Vagina (tissue), 2 donors: ENCODE measurements at regions not wholly inside any gene's neighbourhood (a gene's known extent, or its start where the extent isn't known, plus 50 kb on each side); places are given as distances from the start of the nearest gene placed in this dataset.

Experiments used
- DNase-seq, 2 donors: peaks; one replicate each; pipeline ENCODE4 v3.0.0-alpha.2; 2017; ENCODE audit errors: extremely low spot score in 2 of 2
- H3K27ac ChIP-seq: fragments of 200-600 bp; sonication (generic); one replicate; pipeline ENCODE4 v1.5.1; 2019
- H3K27me3 ChIP-seq: fragments of 200-600 bp; sonication (generic); one replicate; pipeline ENCODE4 v1.5.1; 2019
- H3K36me3 ChIP-seq, 2 donors: fragments of 200-600 bp; sonication (generic); one replicate each; pipeline ENCODE4 v1.5.1; 2017 to 2019
- H3K4me1 ChIP-seq: fragments of 200-600 bp; sonication (generic); one replicate; pipeline ENCODE4 v1.5.1; 2019
- H3K4me3 ChIP-seq, 2 donors: fragments of 200-600 bp; sonication (generic); 1 replicate in 1 of 2; 2 replicates in 1 of 2; pipeline ENCODE4 v1.5.1; 2016 to 2019
- H3K9me3 ChIP-seq: fragments of 200-600 bp; sonication (generic); one replicate; pipeline ENCODE4 v1.5.1; 2019
- POLR2A ChIP-seq, 2 donors: fragments of 450-650 bp; IDR thresholded peaks; one replicate each; pipeline ENCODE4 v1.6.1; 2017; ENCODE audit warnings: antibody characterized with exemption in 2 of 2, mild to moderate bottlenecking in 2 of 2, moderate library complexity in 2 of 2
- POLR2AphosphoS5 ChIP-seq, 2 donors: sonication (generic); formaldehyde crosslinking; IDR thresholded peaks; one replicate each; pipeline ENCODE4 v1.9.0; 2017; ENCODE audit warnings: antibody characterized with exemption in 2 of 2, mild to moderate bottlenecking in 2 of 2, low read depth in 1 of 2; ENCODE audit not compliant: insufficient read depth in 1 of 2
- intact Hi-C: fragments of 100-400 bp; cut with DNase I; formaldehyde crosslinking; loops from one replicate; pipeline ENCODE4 v1.15.1; 2023
- TF ChIP-seq, protein P1 (sequence below), 3 experiments: fragments of 450-650 bp in 2 of 3; fragments of 200-600 bp in 1 of 3; sonication (generic) in 1 of 3; IDR thresholded peaks; one replicate each; pipeline ENCODE4 v1.5.1; 2017 to 2019; ENCODE audit warnings: antibody characterized with exemption in 3 of 3, mild to moderate bottlenecking in 2 of 3, moderate library complexity in 2 of 3

DNA sequence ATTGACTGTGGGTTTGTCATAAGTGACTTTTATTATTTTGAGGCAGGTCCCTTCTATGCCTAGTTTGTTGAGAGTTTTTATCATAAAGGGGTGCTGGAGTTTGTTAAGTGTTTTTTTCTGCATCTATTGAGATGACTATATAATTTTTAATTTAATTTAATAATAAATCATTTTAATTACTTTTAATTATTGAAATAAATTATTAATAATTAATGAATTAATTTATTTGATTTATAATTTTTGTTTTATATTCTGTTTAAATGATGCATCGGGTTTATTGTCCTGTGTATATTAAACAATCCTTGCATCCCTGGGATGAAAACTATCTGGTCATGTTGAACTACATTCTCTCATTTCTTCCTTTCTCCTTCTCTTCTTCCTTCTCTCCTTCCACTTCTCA is 1352.2 kb upstream of the PRR20A start:
- TF ChIP-seq, protein P1, sequence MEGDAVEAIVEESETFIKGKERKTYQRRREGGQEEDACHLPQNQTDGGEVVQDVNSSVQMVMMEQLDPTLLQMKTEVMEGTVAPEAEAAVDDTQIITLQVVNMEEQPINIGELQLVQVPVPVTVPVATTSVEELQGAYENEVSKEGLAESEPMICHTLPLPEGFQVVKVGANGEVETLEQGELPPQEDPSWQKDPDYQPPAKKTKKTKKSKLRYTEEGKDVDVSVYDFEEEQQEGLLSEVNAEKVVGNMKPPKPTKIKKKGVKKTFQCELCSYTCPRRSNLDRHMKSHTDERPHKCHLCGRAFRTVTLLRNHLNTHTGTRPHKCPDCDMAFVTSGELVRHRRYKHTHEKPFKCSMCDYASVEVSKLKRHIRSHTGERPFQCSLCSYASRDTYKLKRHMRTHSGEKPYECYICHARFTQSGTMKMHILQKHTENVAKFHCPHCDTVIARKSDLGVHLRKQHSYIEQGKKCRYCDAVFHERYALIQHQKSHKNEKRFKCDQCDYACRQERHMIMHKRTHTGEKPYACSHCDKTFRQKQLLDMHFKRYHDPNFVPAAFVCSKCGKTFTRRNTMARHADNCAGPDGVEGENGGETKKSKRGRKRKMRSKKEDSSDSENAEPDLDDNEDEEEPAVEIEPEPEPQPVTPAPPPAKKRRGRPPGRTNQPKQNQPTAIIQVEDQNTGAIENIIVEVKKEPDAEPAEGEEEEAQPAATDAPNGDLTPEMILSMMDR (IDR thresholded peaks at IDR 0.05), result no peak
- TF ChIP-seq POLR2A (IDR thresholded peaks at IDR 0.05) (no peak), POLR2AphosphoS5 (IDR thresholded peaks at IDR 0.05; ENCODE audit: insufficient read depth in 1 of 2, low read depth in 1 of 2) (no peak)
- H3K4me3 ChIP-seq, result no peak overlapping the region
- no peak for DNase-seq
- no peak overlapping the region for H3K27ac ChIP-seq
- intact Hi-C loops, result no loop called here
- H3K4me1 ChIP-seq, result no peaks in the 10 kb centered on the region
- no peaks in the 10 kb centered on the region for H3K27me3 ChIP-seq
- H3K36me3 ChIP-seq, result no peaks in the 10 kb centered on the region
- H3K9me3 ChIP-seq, result no peaks in the 10 kb centered on the region

DNA sequence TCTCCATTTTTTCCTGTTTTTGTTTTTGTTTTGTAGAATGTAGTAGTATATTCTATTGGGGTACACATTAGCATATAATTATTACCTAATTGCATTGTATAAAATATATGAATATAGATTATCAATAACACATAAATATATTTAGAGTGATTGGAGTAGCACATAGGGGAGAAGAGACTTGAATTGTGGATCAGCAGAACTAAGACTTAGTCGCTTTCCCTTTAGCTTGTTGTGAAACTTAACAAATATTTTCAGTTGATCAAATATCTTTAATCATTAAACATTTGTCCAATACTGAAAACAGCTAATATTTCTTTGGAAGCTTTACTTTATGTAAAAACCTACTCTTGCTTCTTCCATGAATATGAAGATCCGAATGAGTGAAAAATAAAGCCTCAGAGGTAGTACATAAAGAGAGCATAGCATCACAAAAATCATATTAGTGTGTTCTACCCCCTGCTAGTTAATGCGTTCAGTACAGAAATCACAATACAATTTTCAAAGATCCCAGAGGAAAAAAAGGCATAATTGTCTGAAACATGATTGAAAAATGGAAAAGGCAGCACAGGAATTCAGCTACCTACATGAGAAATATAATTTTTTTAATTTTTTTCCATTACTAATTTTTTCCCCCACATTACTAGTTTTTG is 1348.0 kb upstream of the PRR20A start:
- no peaks in the 10 kb centered on the region for H3K9me3 ChIP-seq
- H3K27me3 ChIP-seq, result no peaks in the 10 kb centered on the region
- intact Hi-C loops, result no loop called here
- DNase-seq, result no peak
- no peaks in the 10 kb centered on the region for H3K36me3 ChIP-seq
- H3K27ac ChIP-seq, result no peak overlapping the region
- no peaks in the 10 kb centered on the region for H3K4me1 ChIP-seq
- TF ChIP-seq POLR2AphosphoS5 (IDR thresholded peaks at IDR 0.05; ENCODE audit: insufficient read depth in 1 of 2, low read depth in 1 of 2) (no peak), POLR2A (IDR thresholded peaks at IDR 0.05) (no peak)
- TF ChIP-seq, protein P1 (IDR thresholded peaks at IDR 0.05), result no peak
- H3K4me3 ChIP-seq, result no peak overlapping the region

DNA sequence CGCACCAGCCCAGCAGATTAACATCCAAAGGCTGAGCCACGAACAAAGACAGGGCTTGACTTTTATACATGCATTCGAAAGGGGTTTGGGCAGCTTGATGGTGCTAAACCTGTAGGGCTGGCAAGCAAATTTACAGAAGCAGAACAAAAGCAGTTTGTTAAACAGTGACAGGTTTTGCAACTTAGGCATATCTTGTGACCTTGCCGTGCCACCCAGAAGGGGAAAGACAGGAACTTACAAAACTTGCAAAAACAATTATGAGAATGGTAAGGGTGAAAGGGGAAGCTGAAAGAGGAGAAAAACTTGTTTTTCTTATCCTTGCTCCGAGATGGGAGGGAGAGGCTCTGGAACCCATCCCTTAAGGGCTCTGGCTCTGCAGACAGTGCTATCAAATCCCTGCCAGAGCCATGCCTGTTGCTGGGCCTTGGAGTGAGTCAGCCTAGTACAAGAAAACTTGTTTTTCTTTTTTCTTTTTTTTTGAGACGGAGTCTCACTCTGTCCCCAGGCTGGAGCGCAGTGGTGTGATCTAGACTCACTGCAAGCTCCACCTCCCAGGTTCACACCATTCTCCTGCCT is 1325.2 kb upstream of the PRR20A start:
- H3K27ac ChIP-seq, result no peak overlapping the region
- H3K4me1 ChIP-seq, result no peaks in the 10 kb centered on the region
- TF ChIP-seq, protein P1 (IDR thresholded peaks at IDR 0.05), result no peak
- no peak for TF ChIP-seq POLR2AphosphoS5 (IDR thresholded peaks at IDR 0.05; ENCODE audit: insufficient read depth in 1 of 2, low read depth in 1 of 2)
- TF ChIP-seq POLR2A (IDR thresholded peaks at IDR 0.05), result no peak
- no peak for DNase-seq
- intact Hi-C loops, result no loop called here
- no peaks in the 10 kb centered on the region for H3K36me3 ChIP-seq
- no peaks in the 10 kb centered on the region for H3K9me3 ChIP-seq
- no peaks in the 10 kb centered on the region for H3K27me3 ChIP-seq
- H3K4me3 ChIP-seq, result no peak overlapping the region

- intact Hi-C loops, result no loop called here
- Histone ChIP-seq H3K4me1 (no peaks in the 10 kb centered on the region), H3K4me3 (no peak overlapping the region), H3K9me3 (no peaks in the 10 kb centered on the region), H3K27ac (no peak overlapping the region), H3K27me3 (no peaks in the 10 kb centered on the region), H3K36me3 (no peaks in the 10 kb centered on the region)
- no peak for DNase-seq
- TF ChIP-seq POLR2A (IDR thresholded peaks at IDR 0.05) (no peak), POLR2AphosphoS5 (IDR thresholded peaks at IDR 0.05; ENCODE audit: insufficient read depth in 1 of 2, low read depth in 1 of 2) (no peak)
- TF ChIP-seq, protein P1 (IDR thresholded peaks at IDR 0.05), result no peak
Measured at GRCh38 chr13:55816976-55817601, 1323.6 kb upstream of the PRR20A start.

- no peak for DNase-seq
- Histone ChIP-seq H3K4me3 (no peak overlapping the region), H3K27ac (no peak overlapping the region), H3K4me1 (no peaks in the 10 kb centered on the region), H3K27me3 (no peaks in the 10 kb centered on the region), H3K9me3 (no peaks in the 10 kb centered on the region), H3K36me3 (no peaks in the 10 kb centered on the region)
- intact Hi-C loops, result no loop called here
- TF ChIP-seq, protein P1 (IDR thresholded peaks at IDR 0.05), result no peak
- no peak for TF ChIP-seq POLR2AphosphoS5 (IDR thresholded peaks at IDR 0.05; ENCODE audit: insufficient read depth in 1 of 2, low read depth in 1 of 2)
- TF ChIP-seq POLR2A (IDR thresholded peaks at IDR 0.05), result no peak
Measured at GRCh38 chr13:55820817-55821216, 1319.9 kb upstream of the PRR20A start.
